ENCODE measurements at regions not wholly inside any gene's neighbourhood (a gene's known extent, or its start where the extent isn't known, plus 50 kb on each side); places are given as distances from the start of the nearest gene placed in this dataset.

DNA sequence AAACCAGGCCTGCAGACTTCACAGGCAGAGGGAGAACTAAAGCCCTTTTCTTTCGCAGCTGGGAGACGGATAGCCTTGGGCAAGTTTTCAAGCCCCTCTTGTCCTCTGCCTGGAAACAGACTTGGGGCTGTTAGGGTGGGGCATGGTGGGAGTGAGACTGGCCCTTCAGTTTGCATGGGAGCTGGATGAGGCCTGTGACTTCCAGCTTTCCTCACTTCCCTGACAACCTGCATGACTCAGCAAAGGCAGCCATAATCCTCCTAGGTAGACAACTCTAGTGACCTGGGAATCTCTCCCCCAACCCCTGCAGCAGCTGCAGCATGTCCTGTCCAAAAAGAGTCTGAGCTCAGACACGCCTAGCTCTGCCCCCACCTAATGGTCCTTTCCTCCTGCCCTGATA is 93.0 kb downstream of the POSTN start:
- TF ChIP-seq ZNF432 (CRISPR knock-in tag; IDR thresholded peaks at IDR 0.05; ENCODE audit: borderline replicate concordance) (no peak), MTF2 (CRISPR knock-in tag; IDR thresholded peaks at IDR 0.05; ENCODE audit: borderline replicate concordance) (no peak), ZZZ3 (CRISPR knock-in tag; IDR thresholded peaks at IDR 0.05; ENCODE audit: borderline replicate concordance) (no peak), ZSCAN22 (CRISPR knock-in tag; IDR thresholded peaks at IDR 0.05) (no peak), HHEX (CRISPR knock-in tag; IDR thresholded peaks at IDR 0.05) (no peak)
- TF ChIP-seq, protein P1, sequence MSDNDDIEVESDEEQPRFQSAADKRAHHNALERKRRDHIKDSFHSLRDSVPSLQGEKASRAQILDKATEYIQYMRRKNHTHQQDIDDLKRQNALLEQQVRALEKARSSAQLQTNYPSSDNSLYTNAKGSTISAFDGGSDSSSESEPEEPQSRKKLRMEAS (IDR thresholded peaks at IDR 0.05), result no peak

Measured in HepG2 (cell line).